ACHN (cell line): ENCODE measurements at regions not wholly inside any gene's neighbourhood (a gene's known extent, or its start where the extent isn't known, plus 50 kb on each side); places are given as distances from the start of the nearest gene placed in this dataset.
"Not testable (repeated sequence)": the region's sequence is repeated elsewhere in the genome, so short reads cannot be mapped to it uniquely, and the experiment has no call there.

ENCODE experiments used
- DNase-seq: peaks from one replicate; pipeline ENCODE4 v3.0.0-alpha.2; 2015
- in situ Hi-C: cut with HindIII; loops from 2 replicates; pipeline ENCODE4 v1.10.0; 2017; ENCODE audit warnings: low sequenced_read_pairs, low pct_ligation_motif_present, low pct_unique_long_range_greater_than_20kb

- in situ Hi-C loops = no loop called here
These were observed 1059.8 kb downstream of the TMEM121 start for GRCh38 chr14:106586098-106586704.

GRCh38 chr14:106591539-106591938, 1065.2 kb downstream of the TMEM121 start:
- not testable (repeated sequence) for DNase-seq

More at GRCh38 chr14:106586098-106586704, 1059.8 kb downstream of the TMEM121 start:
- peak; percentile 25 for DNase-seq

GRCh38 chr14:106592115-106592852, 1065.9 kb downstream of the TMEM121 start:
- DNase-seq, in situ Hi-C loops: not testable (repeated sequence)

More at GRCh38 chr14:106591539-106591938, 1065.2 kb downstream of the TMEM121 start:
- in situ Hi-C loops = not testable (repeated sequence)

GRCh38 chr14:106599209-106599608, 1072.8 kb downstream of the TMEM121 start:
- no peak for DNase-seq
- in situ Hi-C loops = no loop called here

- DNase-seq = no peak
- in situ Hi-C loops = no loop called here
These were observed 1079.4 kb downstream of the TMEM121 start for GRCh38 chr14:106605548-106606448.

- in situ Hi-C loops = no loop called here
- no peak for DNase-seq
These were observed 1080.6 kb downstream of the TMEM121 start for GRCh38 chr14:106606936-106607335.

- no peak for DNase-seq
- in situ Hi-C loops = no loop called here
These were observed 1084.3 kb downstream of the TMEM121 start for GRCh38 chr14:106610691-106611090.

GRCh38 chr14:106613256-106613655, 1086.9 kb downstream of the TMEM121 start:
- in situ Hi-C loops = no loop called here
- no peak for DNase-seq

- in situ Hi-C loops = not testable (repeated sequence)
- peak; percentile 5 for DNase-seq
These were observed 1092.1 kb downstream of the TMEM121 start for GRCh38 chr14:106618471-106618951.

- in situ Hi-C loops = no loop called here
- no peak for DNase-seq
These were observed 1093.2 kb downstream of the TMEM121 start for GRCh38 chr14:106619606-106620005.

GRCh38 chr14:106620368-106620767, 1094.0 kb downstream of the TMEM121 start:
- in situ Hi-C loops = no loop called here

GRCh38 chr14:106622200-106622745, 1095.9 kb downstream of the TMEM121 start:
- no peak for DNase-seq
- in situ Hi-C loops = no loop called here

More at GRCh38 chr14:106620368-106620767, 1094.0 kb downstream of the TMEM121 start:
- DNase-seq = no peak

- in situ Hi-C loops = no loop called here
- no peak for DNase-seq
These were observed 1098.8 kb downstream of the TMEM121 start for GRCh38 chr14:106625186-106625585.

GRCh38 chr14:106626469-106626868, 1100.1 kb downstream of the TMEM121 start:
- in situ Hi-C loops, DNase-seq: not testable (repeated sequence)

GRCh38 chr14:106626942-106627588, 1100.7 kb downstream of the TMEM121 start:
- in situ Hi-C loops = not testable (repeated sequence)
- peak; percentile 21 for DNase-seq

GRCh38 chr14:106631879-106632278, 1105.5 kb downstream of the TMEM121 start:
- DNase-seq = no peak
- in situ Hi-C loops = no loop called here

- in situ Hi-C loops = no loop called here
- no peak for DNase-seq
These were observed 1107.3 kb downstream of the TMEM121 start for GRCh38 chr14:106633721-106634120.

- no peak for DNase-seq
- in situ Hi-C loops = no loop called here
These were observed 1109.2 kb downstream of the TMEM121 start for GRCh38 chr14:106635569-106635968.
